OCI-LY7 (cell line): ENCODE measurements at regions not wholly inside any gene's neighbourhood (a gene's known extent, or its start where the extent isn't known, plus 50 kb on each side); places are given as distances from the start of the nearest gene placed in this dataset.

Experiments used
- BruUV-seq: library from RNA; stranded (reverse); fragments of 400-500 nt; replicated peaks from 2 replicates; lab custom pipeline; 2021; lab: Mats Ljungman, UMichigan
- CTCF ChIA-PET: fragments of 300-600 bp; sonication (Branson Sonifier 250); formaldehyde crosslinking; loops from one replicate; lab custom pipeline; 2022; ENCODE audit warnings: antibody characterized with exemption; ENCODE audit not compliant: unreplicated experiment; lab: Charles Lee
- POLR2A ChIA-PET: fragments of 300-600 bp; sonication (Branson Sonifier 250); formaldehyde crosslinking; loops from one replicate; lab custom pipeline; 2022; ENCODE audit warnings: antibody characterized with exemption; lab: Charles Lee
- DNase-seq: peaks from one replicate; pipeline ENCODE4 v3.0.0-alpha.2; 2015; ENCODE audit warnings: low spot score
- H2AFZ ChIP-seq: fragments of 200-600 bp; sonication (generic), shearing (Covaris generic); 2 replicates; pipeline ENCODE4 v1.6.1; 2014; ENCODE audit warnings: mild to moderate bottlenecking, antibody characterized with exemption, low read length, moderate library complexity
- H3K27ac ChIP-seq: fragments of 200-600 bp; sonication (generic); 2 replicates; pipeline ENCODE4 v1.5.1; 2014; ENCODE audit warnings: mixed run types, low read depth, mild to moderate bottlenecking, moderate library complexity, low read length, inconsistent platforms; ENCODE audit not compliant: poor library complexity, severe bottlenecking
- H3K36me3 ChIP-seq: fragments of 200-600 bp; sonication (generic); 2 replicates; pipeline ENCODE4 v1.6.1; 2014; ENCODE audit warnings: mild to moderate bottlenecking, antibody characterized with exemption, low read length, moderate library complexity, mixed read lengths; ENCODE audit not compliant: insufficient read depth
- H3K4me1 ChIP-seq: fragments of 200-600 bp; sonication (generic); 2 replicates; pipeline ENCODE4 v1.5.1; 2014; ENCODE audit warnings: mild to moderate bottlenecking, low read length; ENCODE audit not compliant: insufficient read depth, poor library complexity, severe bottlenecking
- H3K4me2 ChIP-seq: fragments of 200-600 bp; sonication (generic); 2 replicates; pipeline ENCODE4 v1.6.1; 2014; ENCODE audit warnings: mild to moderate bottlenecking, low read length
- H3K4me3 ChIP-seq: fragments of 200-600 bp; sonication (generic); 2 replicates; pipeline ENCODE4 v1.5.1; 2014; ENCODE audit warnings: mild to moderate bottlenecking, low read depth, low read length; ENCODE audit not compliant: poor library complexity, severe bottlenecking
- H3K79me2 ChIP-seq: fragments of 200-600 bp; sonication (generic); 2 replicates; pipeline ENCODE4 v1.6.1; 2016; ENCODE audit warnings: low read depth, mild to moderate bottlenecking, low read length, moderate library complexity, mixed read lengths; ENCODE audit not compliant: insufficient read depth
- H3K9me2 ChIP-seq: fragments of 200-600 bp; sonication (generic); 2 replicates; pipeline ENCODE4 v1.6.1; 2016; ENCODE audit warnings: mild to moderate bottlenecking, low read length, mixed read lengths; ENCODE audit not compliant: insufficient read depth
- H3K9me3 ChIP-seq: fragments of 200-600 bp; sonication (generic); 2 replicates; pipeline ENCODE4 v1.6.1; 2014; ENCODE audit warnings: mild to moderate bottlenecking, mixed run types, low read length, mixed read lengths
- H4K20me1 ChIP-seq: fragments of 200-600 bp; sonication (generic); 2 replicates; pipeline ENCODE4 v1.6.1; 2014; ENCODE audit warnings: mild to moderate bottlenecking, antibody characterized with exemption, low read length, moderate library complexity, mixed read lengths; ENCODE audit not compliant: insufficient read depth
- CTCF ChIP-seq: fragments of 200-600 bp; sonication (generic); conservative IDR thresholded peaks from 2 replicates; pipeline ENCODE4 v1.5.1; 2014; ENCODE audit warnings: mild to moderate bottlenecking, antibody characterized with exemption, low read length, moderate library complexity, mixed read lengths
- EZH2phosphoT487 ChIP-seq: fragments of 200-600 bp; sonication (generic); IDR thresholded peaks from 2 replicates; pipeline ENCODE4 v1.6.1; 2018; ENCODE audit warnings: low read depth, borderline replicate concordance, mild to moderate bottlenecking, mixed run types, antibody characterized with exemption, low read length, moderate library complexity, mixed read lengths
- intact Hi-C: fragments of 100-400 bp; cut with micrococcal nuclease; formaldehyde crosslinking; loops from one replicate; pipeline ENCODE4 v1.10.0; 2022; ENCODE audit not compliant: unreplicated experiment

- no peaks in the 10 kb centered on the region for H3K9me3 ChIP-seq
- no peaks in the 10 kb centered on the region for H4K20me1 ChIP-seq
- intact Hi-C loops = no loop called here
- H3K4me2 ChIP-seq = no peak overlapping the region
- ChIA-PET CTCF (no interaction called here), POLR2A (no interaction called here)
- no TSS peak for BruUV-seq
- TF ChIP-seq EZH2phosphoT487 = no peak
- peak; percentile 77 for TF ChIP-seq CTCF
- no peaks in the 10 kb centered on the region for H3K79me2 ChIP-seq
- DNase-seq = peak; percentile 42
- no peak overlapping the region for H3K4me3 ChIP-seq
- no peaks in the 10 kb centered on the region for H3K9me2 ChIP-seq
- no peak overlapping the region for H2AFZ ChIP-seq
- no peak overlapping the region for H3K27ac ChIP-seq
- H3K4me1 ChIP-seq = no peaks in the 10 kb centered on the region
- H3K36me3 ChIP-seq = no peaks in the 10 kb centered on the region
These were observed 643.1 kb upstream of the ARGLU1 start for GRCh38 chr13:107211073-107211472.

GRCh38 chr13:107210723-107211030, 642.7 kb upstream of the ARGLU1 start:
- no TSS peak for BruUV-seq
- H3K9me2 ChIP-seq = no peaks in the 10 kb centered on the region
- TF ChIP-seq EZH2phosphoT487 = no peak
- no peak for TF ChIP-seq CTCF
- intact Hi-C loops = no loop called here
- no peaks in the 10 kb centered on the region for H3K4me1 ChIP-seq
- no peaks in the 10 kb centered on the region for H3K9me3 ChIP-seq
- no peak overlapping the region for H2AFZ ChIP-seq
- no peak overlapping the region for H3K4me3 ChIP-seq
- H4K20me1 ChIP-seq = no peaks in the 10 kb centered on the region
- no peak overlapping the region for H3K27ac ChIP-seq
- H3K36me3 ChIP-seq = no peaks in the 10 kb centered on the region
- CTCF ChIA-PET = no interaction called here
- POLR2A ChIA-PET = no interaction called here
- no peaks in the 10 kb centered on the region for H3K79me2 ChIP-seq
- DNase-seq = no peak
- no peak overlapping the region for H3K4me2 ChIP-seq

GRCh38 chr13:107209824-107210722, 642.1 kb upstream of the ARGLU1 start:
- no peaks in the 10 kb centered on the region for H3K4me1 ChIP-seq
- H3K79me2 ChIP-seq = no peaks in the 10 kb centered on the region
- no peak overlapping the region for H3K4me2 ChIP-seq
- intact Hi-C loops = loop anchor here (5.0 kb wide), 1 partner anchor 442 kb away; no protein-coding TSS in a partner anchor
- DNase-seq = no peak
- BruUV-seq = no TSS peak
- ChIA-PET POLR2A (no interaction called here), CTCF (no interaction called here)
- H2AFZ ChIP-seq = no peak overlapping the region
- no peaks in the 10 kb centered on the region for H3K36me3 ChIP-seq
- no peak overlapping the region for H3K27ac ChIP-seq
- TF ChIP-seq CTCF (no peak), EZH2phosphoT487 (no peak)
- no peaks in the 10 kb centered on the region for H3K9me2 ChIP-seq
- no peaks in the 10 kb centered on the region for H4K20me1 ChIP-seq
- no peaks in the 10 kb centered on the region for H3K9me3 ChIP-seq
- H3K4me3 ChIP-seq = no peak overlapping the region
